HG03045 (cell line): ENCODE measurements at regions not wholly inside any gene's neighbourhood (a gene's known extent, or its start where the extent isn't known, plus 50 kb on each side); places are given as distances from the start of the nearest gene placed in this dataset.

Experiments
- ATAC-seq: cut with Tn5 transposase; IDR thresholded peaks from one replicate; pipeline ENCODE4 v1.9.1; 2021; ENCODE audit warnings: mild to moderate bottlenecking, moderate library complexity; ENCODE audit not compliant: unreplicated experiment

- ATAC-seq = no peak
Measured at GRCh38 chr17:77771145-77771544, 187.4 kb upstream of the TNRC6C start.

- ATAC-seq = no peak
Measured at GRCh38 chr17:77771587-77771986, 186.9 kb upstream of the TNRC6C start.

- no peak for ATAC-seq
Measured at GRCh38 chr17:77771998-77772397, 186.5 kb upstream of the TNRC6C start.

- no peak for ATAC-seq
Measured at GRCh38 chr17:77772461-77772897, 186.0 kb upstream of the TNRC6C start.

GRCh38 chr17:77772899-77773358, 185.6 kb upstream of the TNRC6C start:
- no peak for ATAC-seq

- ATAC-seq = no peak
Measured at GRCh38 chr17:77774182-77774581, 184.3 kb upstream of the TNRC6C start.

GRCh38 chr17:77778636-77779489, 179.6 kb upstream of the TNRC6C start:
- ATAC-seq = no peak

GRCh38 chr17:77779711-77780539, 178.6 kb upstream of the TNRC6C start:
- ATAC-seq = no peak

- ATAC-seq = no peak
Measured at GRCh38 chr17:77781536-77781935, 177.0 kb upstream of the TNRC6C start.

- no peak for ATAC-seq
Measured at GRCh38 chr17:77782201-77782600, 176.3 kb upstream of the TNRC6C start.

GRCh38 chr17:77782611-77783010, 175.9 kb upstream of the TNRC6C start:
- no peak for ATAC-seq

- no peak for ATAC-seq
Measured at GRCh38 chr17:77783991-77784820, 174.3 kb upstream of the TNRC6C start.

- ATAC-seq = no peak
Measured at GRCh38 chr17:77785312-77785905, 173.1 kb upstream of the TNRC6C start.

GRCh38 chr17:77786090-77786489, 172.4 kb upstream of the TNRC6C start:
- no peak for ATAC-seq

- no peak for ATAC-seq
Measured at GRCh38 chr17:77786740-77787505, 171.6 kb upstream of the TNRC6C start.

- ATAC-seq = no peak
Measured at GRCh38 chr17:77790143-77790829, 168.2 kb upstream of the TNRC6C start.

GRCh38 chr17:77792626-77793025, 165.9 kb upstream of the TNRC6C start:
- ATAC-seq = no peak

- ATAC-seq = no peak
Measured at GRCh38 chr17:77793146-77793970, 165.1 kb upstream of the TNRC6C start.

GRCh38 chr17:77793971-77794235, 164.6 kb upstream of the TNRC6C start:
- ATAC-seq = no peak
